Hepatocyte (in vitro differentiated cells): ENCODE measurements at regions not wholly inside any gene's neighbourhood (a gene's known extent, or its start where the extent isn't known, plus 50 kb on each side); places are given as distances from the start of the nearest gene placed in this dataset.

Experiments used
- DNase-seq: peaks from one replicate; pipeline ENCODE4 v3.0.0-alpha.2; 2016; ENCODE audit warnings: low spot score
- H2AFZ ChIP-seq: fragments of 200-600 bp; sonication (generic); 2 replicates; pipeline ENCODE4 v1.6.0; 2016; ENCODE audit warnings: antibody characterized with exemption, mild to moderate bottlenecking
- H3K27ac ChIP-seq: fragments of 200-600 bp; sonication (generic); 2 replicates; pipeline ENCODE4 v1.5.1; 2016; ENCODE audit warnings: mild to moderate bottlenecking
- H3K27me3 ChIP-seq: fragments of 200-600 bp; sonication (generic); 2 replicates; pipeline ENCODE4 v1.6.1; 2016
- H3K36me3 ChIP-seq: fragments of 200-600 bp; sonication (generic); replicated peaks from 2 replicates; pipeline ENCODE4 v1.5.1; 2016; ENCODE audit warnings: low read depth; ENCODE audit not compliant: insufficient read depth
- H3K4me1 ChIP-seq: fragments of 200-600 bp; sonication (generic); 2 replicates; pipeline ENCODE4 v1.5.1; 2016; ENCODE audit warnings: mild to moderate bottlenecking, moderate library complexity; ENCODE audit not compliant: insufficient read depth
- H3K4me2 ChIP-seq: fragments of 200-600 bp; sonication (generic); 2 replicates; pipeline ENCODE4 v1.6.0; 2016
- H3K4me3 ChIP-seq: fragments of 200-600 bp; sonication (generic); 2 replicates; pipeline ENCODE4 v1.5.1; 2016; ENCODE audit warnings: mild to moderate bottlenecking
- H3K79me2 ChIP-seq: fragments of 200-600 bp; sonication (generic); 2 replicates; pipeline ENCODE4 v1.6.0; 2017; ENCODE audit warnings: mild to moderate bottlenecking
- H3K9me2 ChIP-seq: fragments of 200-600 bp; sonication (generic); replicated peaks from 2 replicates; pipeline ENCODE4 v1.6.0; 2017; ENCODE audit warnings: mild to moderate bottlenecking; ENCODE audit not compliant: insufficient read depth
- H3K9me3 ChIP-seq: fragments of 200-600 bp; sonication (generic); 2 replicates; pipeline ENCODE4 v1.5.1; 2016; ENCODE audit warnings: low read depth, mild to moderate bottlenecking
- H4K20me1 ChIP-seq: fragments of 200-600 bp; sonication (generic); 2 replicates; pipeline ENCODE4 v1.6.0; 2016; ENCODE audit warnings: mild to moderate bottlenecking; ENCODE audit not compliant: insufficient read depth, poor library complexity, severe bottlenecking
- CTCF ChIP-seq: fragments of 200-600 bp; sonication (generic); IDR thresholded peaks from 2 replicates; pipeline ENCODE4 v1.5.1; 2016; ENCODE audit warnings: antibody characterized with exemption, mild to moderate bottlenecking; ENCODE audit not compliant: poor library complexity
- EZH2 ChIP-seq: fragments of 200-600 bp; sonication (generic); IDR thresholded peaks from 2 replicates; pipeline ENCODE4 v1.6.1; 2016; ENCODE audit warnings: antibody characterized with exemption, mild to moderate bottlenecking, borderline replicate concordance
- EZH2phosphoT487 ChIP-seq: fragments of 200-600 bp; sonication (generic); IDR thresholded peaks from one replicate; pipeline ENCODE4 v1.6.1; 2018; ENCODE audit warnings: antibody characterized with exemption, mild to moderate bottlenecking, low read depth, moderate library complexity; ENCODE audit not compliant: unreplicated experiment, severe bottlenecking
- WGBS: methylation state at CpG from one replicate; pipeline ENCODE4 v1.1.6; 2016; ENCODE audit warnings: low lambda C conversion rate; ENCODE audit errors: missing lambda C conversion rate; 5-methylcytosine and 5-hydroxymethylcytosine counted together

GRCh38 chr4:138889216-138889615 is 126.4 kb upstream of the NOCT start:
- Histone ChIP-seq H3K9me3 (no peaks in the 10 kb centered on the region), H3K27ac (no peak overlapping the region), H3K4me3 (no peak overlapping the region), H3K4me1 (peaks cover 16% of the 10 kb centered on the region), H3K9me2 (no peaks in the 10 kb centered on the region), H4K20me1 (no peaks in the 10 kb centered on the region), H3K36me3 (no peaks in the 10 kb centered on the region), H2AFZ (no peak overlapping the region), H3K79me2 (no peaks in the 10 kb centered on the region), H3K4me2 (no peak overlapping the region), H3K27me3 (no peaks in the 10 kb centered on the region)
- TF ChIP-seq EZH2phosphoT487 (no peak), CTCF (no peak), EZH2 (no peak)
- WGBS: 83% methylated on average over 3 of the region's 3 CpGs
- no peak for DNase-seq

GRCh38 chr4:138887741-138888140 is 127.8 kb upstream of the NOCT start:
- TF ChIP-seq EZH2phosphoT487 (no peak), CTCF (no peak), EZH2 (no peak)
- Histone ChIP-seq H4K20me1 (no peaks in the 10 kb centered on the region), H3K4me2 (no peak overlapping the region), H2AFZ (no peak overlapping the region), H3K9me3 (no peaks in the 10 kb centered on the region), H3K36me3 (no peaks in the 10 kb centered on the region), H3K4me1 (peaks cover 11% of the 10 kb centered on the region), H3K79me2 (no peaks in the 10 kb centered on the region), H3K4me3 (no peak overlapping the region), H3K9me2 (no peaks in the 10 kb centered on the region), H3K27me3 (no peaks in the 10 kb centered on the region), H3K27ac (no peak overlapping the region)
- DNase-seq: no peak
- WGBS: 96% methylated on average over 6 of the region's 6 CpGs

- WGBS: 94% methylated on average over 4 of the region's 4 CpGs
- H3K4me3 ChIP-seq: no peak overlapping the region
- TF ChIP-seq EZH2phosphoT487: no peak
- no peak for TF ChIP-seq CTCF
- no peak for TF ChIP-seq EZH2
- H3K79me2 ChIP-seq: no peaks in the 10 kb centered on the region
- no peak overlapping the region for H3K27ac ChIP-seq
- no peaks in the 10 kb centered on the region for H3K27me3 ChIP-seq
- H4K20me1 ChIP-seq: no peaks in the 10 kb centered on the region
- no peaks in the 10 kb centered on the region for H3K9me2 ChIP-seq
- no peaks in the 10 kb centered on the region for H3K9me3 ChIP-seq
- no peak overlapping the region for H3K4me2 ChIP-seq
- H2AFZ ChIP-seq: no peak overlapping the region
- no peak for DNase-seq
- H3K36me3 ChIP-seq: no peaks in the 10 kb centered on the region
- H3K4me1 ChIP-seq: peaks cover 11% of the 10 kb centered on the region
These were observed 128.2 kb upstream of the NOCT start for GRCh38 chr4:138887341-138887740.

- H3K79me2 ChIP-seq: no peaks in the 10 kb centered on the region
- H3K4me2 ChIP-seq: no peak overlapping the region
- H3K9me2 ChIP-seq: no peaks in the 10 kb centered on the region
- TF ChIP-seq EZH2: no peak
- no peak for TF ChIP-seq CTCF
- TF ChIP-seq EZH2phosphoT487: no peak
- H3K36me3 ChIP-seq: no peaks in the 10 kb centered on the region
- H4K20me1 ChIP-seq: no peaks in the 10 kb centered on the region
- no peaks in the 10 kb centered on the region for H3K9me3 ChIP-seq
- no peak for DNase-seq
- no peak overlapping the region for H2AFZ ChIP-seq
- no peaks in the 10 kb centered on the region for H3K27me3 ChIP-seq
- 90% methylated on average over 3 of the region's 3 CpGs for WGBS
- no peaks in the 10 kb centered on the region for H3K4me1 ChIP-seq
- H3K27ac ChIP-seq: no peak overlapping the region
- no peak overlapping the region for H3K4me3 ChIP-seq
These were observed 135.8 kb upstream of the NOCT start for GRCh38 chr4:138879757-138880156.
